ENCODE measurements at regions not wholly inside any gene's neighbourhood (a gene's known extent, or its start where the extent isn't known, plus 50 kb on each side); places are given as distances from the start of the nearest gene placed in this dataset.
"Not testable (repeated sequence)": the region's sequence is repeated elsewhere in the genome, so short reads cannot be mapped to it uniquely, and the experiment has no call there.

DNA sequence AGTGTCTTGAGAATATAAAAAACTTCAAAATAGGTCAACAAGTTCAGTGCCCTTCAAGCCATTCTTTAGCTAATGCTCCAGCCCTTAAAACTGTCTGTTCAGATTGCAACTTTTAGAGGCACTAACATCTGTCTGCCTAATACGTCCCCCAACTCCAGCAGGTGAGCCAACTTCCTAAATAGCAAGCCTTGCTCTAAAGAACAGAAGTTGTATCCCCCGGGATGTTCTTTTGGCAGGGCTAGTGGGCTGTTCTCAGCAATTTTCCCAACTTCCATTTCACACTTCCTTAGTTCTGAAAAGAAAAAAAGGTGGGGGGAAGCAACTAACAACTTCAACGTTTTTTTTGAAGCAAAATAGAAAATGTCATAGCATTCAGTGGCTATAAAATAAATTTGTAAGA is 290.0 kb upstream of the PTCHD4 start:
- DNase-seq (ENCODE audit: low spot score) = no peak

DNA sequence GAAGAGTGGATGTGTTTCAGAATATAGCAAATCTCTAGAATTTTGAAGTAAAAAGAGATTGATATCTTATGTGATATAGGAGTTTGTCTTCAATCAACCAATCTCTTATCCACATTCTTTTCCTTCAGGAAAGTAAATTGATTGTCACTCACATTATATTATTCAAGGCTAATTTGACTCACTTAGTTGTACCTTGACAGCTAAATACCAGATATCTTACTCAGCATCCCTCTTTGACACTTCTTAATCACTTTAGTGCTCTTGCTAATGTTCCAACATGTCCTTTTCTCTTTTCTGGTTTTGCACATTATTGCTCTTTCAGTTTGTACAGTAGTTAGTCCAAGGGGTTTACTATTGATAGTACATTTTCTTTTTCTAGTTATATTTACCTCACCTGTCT is 286.9 kb upstream of the PTCHD4 start:
- DNase-seq (ENCODE audit: low spot score) = no peak

DNA sequence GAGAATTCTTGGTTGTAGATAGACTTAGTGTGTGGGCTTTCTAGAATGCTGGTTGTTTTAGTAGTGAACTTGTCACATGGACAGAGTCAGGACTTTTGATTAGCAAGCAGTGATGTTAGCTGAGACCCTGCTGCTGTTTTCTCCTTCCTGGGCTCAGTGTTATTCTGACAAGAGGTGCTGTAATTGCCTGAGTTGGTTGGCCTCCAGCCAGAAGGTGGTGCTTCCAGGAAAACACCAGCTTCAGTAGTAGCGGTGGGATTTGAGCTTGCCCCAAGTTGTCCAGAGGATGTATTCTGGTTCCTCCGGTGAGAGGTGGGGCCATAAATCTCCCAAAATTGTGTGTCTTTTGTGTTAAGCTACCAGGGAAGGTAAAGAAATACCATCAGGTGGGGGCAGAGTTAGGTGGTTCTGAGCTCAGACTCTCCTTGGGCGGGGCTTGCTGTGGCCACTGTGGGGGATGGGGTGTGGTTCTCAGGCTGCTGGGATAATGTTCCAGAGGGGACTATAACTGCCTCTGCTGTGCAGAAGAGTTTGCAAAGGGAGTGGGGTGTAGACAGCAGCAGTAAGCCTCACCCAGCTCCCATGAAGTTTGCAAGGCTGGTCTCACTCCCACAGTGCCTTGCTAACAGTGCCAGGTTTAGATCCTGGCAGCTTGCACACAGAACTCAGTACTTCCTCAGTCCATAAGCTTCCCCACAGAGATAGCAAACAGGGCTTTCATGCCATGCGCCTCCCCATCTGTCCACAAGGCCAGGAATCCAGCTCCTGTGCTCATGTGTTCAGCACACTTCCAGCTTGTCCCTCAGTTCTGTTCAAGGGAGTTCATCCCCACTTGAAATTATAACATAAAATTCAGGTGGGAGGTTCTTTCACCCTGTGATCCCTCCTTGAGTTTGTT is 278.4 kb upstream of the PTCHD4 start:
- no peak for DNase-seq (ENCODE audit: low spot score)

DNA sequence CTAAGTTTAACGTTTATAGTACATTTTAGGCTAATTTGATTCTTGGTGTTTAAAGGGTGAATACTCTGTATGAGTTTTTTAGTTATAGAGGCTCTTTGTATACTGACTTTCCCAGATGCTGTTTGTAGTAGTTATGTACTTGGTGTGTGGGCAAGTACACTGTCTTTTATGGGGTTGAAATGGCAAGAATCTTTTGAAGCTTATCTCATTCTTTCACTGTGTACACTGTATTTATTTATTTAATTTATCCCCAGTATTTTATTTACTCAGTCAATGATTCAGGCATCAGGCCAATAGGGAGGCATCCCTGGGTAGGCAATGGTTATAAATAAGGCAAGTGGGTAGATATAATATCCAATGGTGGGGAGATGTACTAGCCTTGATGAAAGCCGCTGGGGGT is 277.0 kb upstream of the PTCHD4 start:
- DNase-seq (ENCODE audit: low spot score) = no peak

DNA sequence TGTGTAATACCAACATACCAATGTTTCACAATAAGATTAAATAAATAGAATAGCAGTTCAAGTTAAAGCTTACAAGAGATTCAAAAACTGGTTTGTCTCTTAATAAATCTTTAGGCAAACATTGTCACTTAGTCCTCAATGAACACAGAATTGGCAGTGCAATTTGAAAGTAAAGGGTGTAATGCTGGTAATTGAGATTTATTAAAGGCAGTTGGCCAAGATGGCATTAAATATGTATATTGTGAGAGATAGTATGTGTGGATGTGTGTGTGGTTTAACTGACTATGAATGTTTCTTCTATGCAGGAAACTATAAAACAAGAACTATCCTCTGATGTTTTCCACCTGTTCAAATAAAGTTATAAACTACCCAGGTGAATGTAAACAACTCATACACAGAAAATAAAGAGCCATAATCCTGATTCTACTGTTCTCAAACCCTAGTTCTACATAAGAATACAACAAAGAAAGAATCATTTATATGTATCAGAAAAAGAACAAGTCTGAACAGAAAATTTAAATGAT is 267.9 kb upstream of the PTCHD4 start:
- DNase-seq (ENCODE audit: low spot score) = no peak

DNA sequence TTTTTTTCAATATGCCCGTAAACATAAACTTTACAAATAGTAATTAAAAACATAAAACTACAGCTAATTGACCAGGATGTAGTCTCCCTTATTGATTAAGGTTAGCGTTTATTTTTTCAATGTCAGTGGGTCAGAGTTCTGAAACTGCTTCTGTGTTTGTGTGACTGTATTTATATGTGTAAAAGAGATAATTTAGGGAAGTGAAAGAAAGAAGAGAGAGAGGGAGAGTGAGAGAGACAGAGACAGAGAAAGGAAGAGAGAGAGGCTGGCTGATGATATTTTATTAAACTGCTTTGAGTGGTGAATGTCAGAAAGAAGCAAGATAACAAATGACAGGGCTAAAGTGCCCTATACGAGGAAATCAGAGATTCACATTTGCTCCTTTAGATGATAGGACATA is 266.1 kb upstream of the PTCHD4 start:
- DNase-seq (ENCODE audit: low spot score) = no peak

DNA sequence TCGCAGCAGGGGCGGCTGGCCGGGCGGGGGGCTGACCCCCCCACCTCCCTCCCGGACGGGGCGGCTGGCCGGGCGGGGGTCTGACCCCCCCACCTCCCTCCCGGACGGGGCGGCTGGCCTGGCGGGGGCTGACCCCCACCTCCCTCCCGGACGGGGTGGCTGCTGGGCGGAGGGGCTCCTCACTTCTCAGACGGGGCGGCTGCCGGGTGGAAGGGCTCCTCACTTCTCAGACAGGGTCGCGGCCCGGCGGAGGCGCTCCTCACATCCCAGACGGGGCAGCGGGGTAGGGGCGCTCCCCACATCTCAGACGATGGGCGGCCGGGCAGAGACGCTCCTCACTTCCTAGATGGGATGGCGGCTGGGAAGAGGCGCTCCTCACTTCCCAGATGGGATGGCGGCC is 260.2 kb upstream of the PTCHD4 start:
- DNase-seq (ENCODE audit: low spot score) = not testable (repeated sequence)

DNA sequence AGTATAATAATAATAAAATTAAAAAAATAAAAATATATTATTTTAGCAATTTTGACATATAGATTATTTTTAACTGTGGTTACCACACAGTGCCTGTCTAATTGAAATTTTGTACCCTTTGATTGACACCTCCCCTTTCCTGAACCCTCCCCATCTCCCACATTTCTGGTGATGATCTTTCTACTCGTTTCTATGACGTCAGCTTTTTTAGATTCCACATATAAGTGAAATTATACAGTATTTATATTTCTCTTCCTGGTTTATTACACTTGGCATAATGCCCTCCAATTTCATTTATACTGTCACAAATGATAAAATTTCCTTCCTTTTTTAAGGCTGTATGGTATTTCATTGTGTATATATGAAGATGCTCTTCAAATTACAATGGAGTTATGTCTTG is 258.1 kb upstream of the PTCHD4 start:
- no peak for DNase-seq (ENCODE audit: low spot score)

DNA sequence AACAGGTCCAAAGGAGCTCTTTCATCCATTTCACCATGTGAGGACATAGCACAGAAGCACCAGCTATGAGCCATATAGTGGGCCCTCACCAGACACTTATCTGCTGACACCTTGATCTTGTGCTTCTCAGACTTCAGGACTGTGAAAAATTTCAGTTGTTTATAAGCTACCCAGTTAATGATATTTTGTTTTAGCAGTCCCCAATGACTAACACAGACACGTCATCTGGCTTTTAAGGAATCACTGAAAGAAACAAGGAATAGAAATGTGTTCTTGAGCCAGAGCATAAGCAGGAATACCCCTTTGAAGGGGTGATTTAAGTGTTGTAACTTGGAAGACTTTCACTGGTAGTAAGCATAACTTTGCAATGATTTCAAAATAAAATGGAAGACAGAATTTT is 214.7 kb upstream of the PTCHD4 start:
- no peak for DNase-seq (ENCODE audit: low spot score)

DNA sequence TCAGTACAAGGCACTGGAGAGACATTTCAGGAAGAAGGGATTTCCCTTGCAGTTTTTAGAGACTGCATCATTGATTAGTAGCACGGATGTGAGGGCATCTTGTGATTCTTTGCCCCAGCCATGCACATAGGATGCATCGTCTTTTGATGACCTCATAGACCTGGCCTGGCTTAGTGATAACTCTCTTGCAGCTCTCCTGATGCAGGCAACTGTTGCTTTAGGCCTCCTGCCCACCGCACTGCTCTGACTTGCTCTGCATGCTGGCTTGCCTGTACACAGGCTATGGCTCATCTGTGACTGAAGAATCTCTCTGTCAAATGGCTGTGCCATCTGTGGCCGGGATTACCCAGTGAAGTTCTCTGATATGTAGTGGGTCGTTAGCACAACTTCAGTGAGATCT is 207.7 kb upstream of the PTCHD4 start:
- no peak for DNase-seq (ENCODE audit: low spot score)

DNA sequence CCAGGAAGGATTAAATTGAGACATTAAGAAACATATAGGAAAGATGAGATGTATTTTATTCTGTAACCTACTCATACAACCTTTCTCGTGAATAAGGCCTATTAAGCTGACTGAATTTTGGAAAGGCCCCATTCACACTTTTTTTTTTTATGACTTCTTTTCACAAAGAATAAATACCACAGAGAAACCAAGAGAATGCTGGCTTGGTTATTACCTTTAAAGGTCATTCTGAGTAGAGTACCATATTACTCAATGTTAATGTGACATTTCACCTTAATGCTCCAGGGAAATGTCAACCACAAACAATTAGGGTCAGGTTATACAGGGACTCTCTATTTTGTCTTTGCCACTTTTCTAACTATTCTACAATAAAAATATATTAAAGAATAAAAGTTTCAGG is 204.9 kb upstream of the PTCHD4 start:
- DNase-seq (ENCODE audit: low spot score) = no peak

DNA sequence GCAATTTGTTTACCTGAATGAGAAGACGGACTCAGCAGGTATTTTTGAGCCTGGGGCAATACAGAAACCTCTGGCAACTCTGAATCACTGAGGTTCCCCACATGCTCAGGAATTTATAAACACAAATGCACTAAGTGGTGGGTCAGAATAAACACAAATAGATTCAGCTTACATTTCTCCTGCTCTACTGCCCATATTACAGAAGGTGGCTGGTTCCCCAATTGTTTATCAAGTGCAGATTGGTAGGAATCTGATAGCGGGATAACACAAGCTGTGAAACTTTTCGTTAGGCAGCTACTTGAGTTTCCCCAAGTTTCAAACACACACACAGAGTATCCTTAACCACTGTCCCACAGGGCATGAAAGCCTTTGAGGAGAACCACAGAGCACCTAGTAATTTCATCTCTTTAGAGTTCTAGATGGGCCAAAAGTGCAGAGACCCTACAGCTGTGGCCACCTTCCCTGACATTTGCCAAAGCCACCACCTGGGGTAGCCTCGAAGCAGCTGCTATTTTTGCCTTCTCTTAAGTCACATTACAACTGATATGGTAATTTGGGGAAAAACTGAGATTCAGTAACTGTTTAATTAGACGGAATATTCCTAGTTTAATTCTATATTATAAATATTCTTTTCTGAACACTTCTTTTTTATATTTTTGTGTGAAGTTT is 204.2 kb upstream of the PTCHD4 start:
- no peak for DNase-seq (ENCODE audit: low spot score)

DNA sequence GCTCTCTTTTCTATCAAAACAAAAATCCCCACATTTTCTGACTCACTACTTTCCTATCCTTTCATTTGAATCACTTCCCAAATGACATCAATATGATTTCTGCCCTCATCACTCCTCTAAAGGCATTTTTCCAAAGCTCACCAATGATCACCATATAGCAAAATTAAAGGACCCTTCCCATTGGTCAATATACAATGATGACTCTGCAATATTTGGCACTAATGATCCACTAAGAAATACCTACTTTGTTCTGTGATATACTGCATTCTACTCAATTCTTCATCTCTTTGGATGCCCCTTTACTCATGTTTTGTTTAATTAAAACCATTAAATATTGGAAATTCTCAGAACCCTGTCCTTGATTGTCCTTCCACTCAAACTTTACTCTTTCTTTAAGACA is 200.3 kb upstream of the PTCHD4 start:
- DNase-seq (ENCODE audit: low spot score) = no peak

DNA sequence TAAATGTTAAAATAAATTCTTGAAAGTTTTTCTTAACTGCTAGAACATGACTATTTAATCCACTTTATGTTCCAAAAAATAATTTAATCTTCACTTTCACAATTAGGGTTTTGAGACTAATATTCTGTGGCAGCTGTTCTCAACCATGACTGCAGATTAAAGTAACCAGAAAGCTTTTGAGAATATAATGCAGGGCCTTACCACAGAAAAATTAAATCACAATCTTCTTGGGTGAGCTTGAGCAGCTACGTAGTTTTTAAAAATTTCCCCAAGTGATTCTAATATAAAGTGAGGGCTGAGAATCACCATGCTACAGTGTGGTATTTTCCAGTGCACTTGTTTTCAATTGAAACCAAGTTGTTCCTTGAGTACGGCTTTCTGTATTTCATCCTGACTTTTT is 196.6 kb upstream of the PTCHD4 start:
- DNase-seq (ENCODE audit: low spot score) = no peak

DNA sequence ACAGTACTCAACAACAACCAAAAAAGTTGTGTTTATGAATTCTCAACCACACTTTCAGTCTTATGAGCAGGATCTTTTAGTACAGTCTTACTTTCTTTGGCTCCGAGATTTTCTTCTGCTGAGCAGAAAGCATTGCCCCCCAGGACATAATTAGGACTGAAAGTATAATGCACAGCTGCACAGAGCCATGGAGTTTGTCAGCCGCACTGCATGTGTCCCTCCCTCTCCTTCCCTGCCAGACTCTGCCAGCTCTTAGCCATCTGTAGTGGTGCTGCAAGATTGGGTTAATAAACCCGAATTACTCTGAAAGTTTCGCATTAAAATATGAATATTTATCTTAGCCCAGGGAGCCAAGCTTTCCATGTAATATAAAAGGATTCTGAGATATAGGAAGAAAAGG is 179.6 kb upstream of the PTCHD4 start:
- DNase-seq (ENCODE audit: low spot score) = no peak

DNA sequence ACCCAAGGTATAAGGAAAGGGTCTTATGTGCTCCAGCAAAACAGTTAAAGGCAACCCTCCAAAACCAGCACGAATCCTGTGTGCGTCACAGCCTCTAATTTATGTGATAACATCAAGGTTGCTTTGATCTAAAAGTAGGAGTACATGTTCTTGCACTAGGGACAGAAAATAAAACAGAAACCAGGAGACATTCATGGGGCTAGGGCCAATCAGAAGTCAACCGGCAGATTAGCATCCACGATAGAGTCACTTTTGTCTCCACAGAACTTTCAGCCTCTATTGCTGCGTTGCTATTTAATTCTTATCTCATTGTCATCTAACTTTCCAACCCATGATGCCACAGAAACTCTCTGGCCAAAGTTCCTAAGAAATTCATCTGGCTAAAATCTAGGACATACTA is 178.8 kb upstream of the PTCHD4 start:
- DNase-seq (ENCODE audit: low spot score) = no peak

DNA sequence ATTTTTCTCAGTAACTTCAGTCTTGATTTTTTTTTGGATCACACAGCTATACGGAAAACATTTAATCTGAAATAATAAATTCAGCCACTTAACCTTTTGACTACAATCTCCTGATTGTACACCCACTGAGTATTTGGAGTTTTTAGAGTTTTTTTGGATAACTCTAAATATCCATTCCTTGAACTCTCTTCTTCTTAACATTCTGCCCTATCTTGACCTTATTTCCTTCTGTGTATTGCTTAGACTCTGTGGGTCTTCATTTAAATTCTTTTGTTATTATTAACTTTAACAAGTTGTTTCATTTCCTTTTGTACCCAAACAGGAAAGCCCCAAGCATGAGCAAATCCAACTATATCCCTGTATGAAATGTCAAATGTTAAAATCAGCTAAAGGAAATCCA is 170.2 kb upstream of the PTCHD4 start:
- no peak for DNase-seq (ENCODE audit: low spot score)

DNA sequence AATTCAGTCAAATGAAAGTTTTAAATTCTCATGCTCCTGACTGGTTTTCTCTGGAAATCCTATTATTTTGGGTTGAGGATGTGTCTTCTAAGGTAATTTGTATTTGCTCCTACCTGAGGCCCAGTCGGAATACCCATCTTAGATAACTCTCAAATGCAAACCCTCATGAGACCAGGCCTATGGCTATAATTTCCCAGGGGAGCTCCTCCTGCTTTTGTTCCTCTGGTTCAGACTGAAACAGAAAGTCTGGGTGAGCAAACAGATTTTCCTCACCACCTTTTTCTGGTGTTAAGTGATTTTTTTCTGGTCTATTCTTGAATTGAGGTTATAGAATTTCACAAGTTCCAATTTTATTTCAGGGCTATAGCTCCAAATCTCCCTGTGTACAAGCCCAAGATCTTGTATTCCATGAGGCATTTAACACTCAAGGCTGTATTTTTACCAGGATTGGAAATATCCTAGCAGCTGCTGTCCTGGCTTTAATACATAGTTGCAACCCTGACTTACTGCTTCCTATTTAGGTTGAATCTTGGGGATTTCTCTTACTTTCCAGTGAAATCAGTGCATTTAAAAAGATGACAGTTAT is 169.1 kb upstream of the PTCHD4 start:
- DNase-seq (ENCODE audit: low spot score) = no peak

DNA sequence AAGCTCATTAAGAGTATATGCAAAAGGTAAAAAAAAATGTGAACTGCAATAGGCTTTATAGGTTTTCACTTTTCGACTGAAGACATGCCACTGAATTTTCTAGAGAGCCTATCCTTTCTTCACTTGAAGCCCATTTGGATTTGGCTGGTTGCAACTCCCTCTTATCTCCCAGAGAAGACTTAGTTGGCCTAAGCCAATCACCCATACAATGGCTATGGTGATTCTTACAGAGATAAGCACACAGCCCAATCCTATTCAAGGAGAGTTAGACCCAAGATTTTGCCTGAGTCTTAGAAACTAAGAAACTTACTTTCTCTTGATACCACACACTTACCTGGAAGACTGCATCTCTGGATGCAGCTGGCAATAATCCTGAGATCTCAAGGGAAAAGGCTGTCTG is 167.3 kb upstream of the PTCHD4 start:
- DNase-seq (ENCODE audit: low spot score) = no peak

DNA sequence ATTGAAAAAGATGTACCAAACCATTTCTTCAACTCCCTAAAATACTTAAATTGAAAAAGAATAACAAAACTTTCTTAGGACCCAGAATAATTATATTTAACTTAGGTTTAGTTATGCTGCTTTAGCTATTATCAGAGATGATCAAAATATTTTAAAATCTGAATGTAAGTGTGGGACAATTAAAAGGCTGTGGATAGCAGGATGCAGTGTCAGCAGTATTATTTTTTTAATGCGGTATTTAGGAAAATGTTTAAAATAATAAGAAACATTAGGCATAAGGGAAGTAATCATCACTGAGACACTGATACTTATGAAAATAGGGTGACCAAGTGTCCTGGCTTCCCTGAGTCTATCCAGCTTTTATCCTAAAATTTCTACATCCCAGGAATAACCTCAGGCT is 161.5 kb upstream of the PTCHD4 start:
- no peak for DNase-seq (ENCODE audit: low spot score)

DNA sequence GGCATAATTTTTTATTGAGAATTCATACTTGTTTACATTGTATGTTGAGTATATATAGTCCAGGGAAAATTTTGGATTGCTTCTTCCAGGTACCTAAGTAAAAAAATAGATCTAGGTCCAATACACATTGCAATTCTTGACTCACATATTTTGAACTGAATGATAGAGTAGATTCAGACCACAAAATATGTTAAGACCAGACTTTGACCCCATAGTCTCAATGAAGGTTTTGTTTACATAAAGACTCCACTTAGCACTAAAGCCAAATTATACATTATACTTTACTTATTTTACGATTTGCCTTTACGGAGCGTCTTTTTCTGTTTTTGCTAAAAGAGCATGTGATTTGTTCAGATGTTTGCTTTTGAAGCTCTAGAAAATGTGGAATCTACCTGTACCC is 144.1 kb upstream of the PTCHD4 start:
- DNase-seq (ENCODE audit: low spot score) = no peak

DNA sequence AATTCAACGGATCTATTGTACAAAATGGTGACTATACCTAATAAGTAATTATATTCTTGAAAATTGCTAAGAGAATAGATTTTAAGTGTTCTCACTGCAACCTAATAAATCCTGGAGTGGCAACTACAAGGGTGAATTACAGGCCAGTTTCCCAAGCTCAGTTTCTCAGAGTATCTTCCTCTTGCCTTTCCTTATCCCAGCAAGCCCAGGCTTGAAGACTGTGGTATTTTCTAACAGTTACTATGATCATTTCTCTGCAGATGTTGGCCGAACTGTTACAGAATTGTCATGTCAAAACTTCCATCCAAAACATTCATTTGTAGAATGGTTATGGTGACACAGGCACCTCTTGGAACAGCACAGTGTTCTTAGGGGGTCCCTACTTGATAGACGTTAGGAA is 138.1 kb upstream of the PTCHD4 start:
- DNase-seq (ENCODE audit: low spot score) = no peak

DNA sequence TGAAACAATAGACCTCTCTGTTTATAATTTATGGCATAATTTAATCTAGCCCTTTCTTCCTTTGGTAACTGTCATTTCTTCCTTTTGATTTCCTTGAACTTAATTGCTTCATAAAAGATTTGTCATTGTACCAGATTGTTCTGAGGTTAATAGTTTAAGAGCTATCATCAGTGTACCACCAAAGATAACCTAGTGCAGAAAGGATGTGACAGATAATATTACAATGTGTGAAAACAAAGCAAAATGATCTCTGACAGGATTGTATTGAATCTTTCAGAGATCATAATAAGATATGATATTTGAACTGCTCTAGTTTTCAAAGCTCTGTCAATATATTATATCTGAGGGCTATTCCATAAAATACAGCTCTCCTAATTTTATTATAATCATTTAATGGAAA is 132.1 kb upstream of the PTCHD4 start:
- DNase-seq (ENCODE audit: low spot score) = no peak
